Pancreas (tissue), 10 donors: ENCODE measurements at regions not wholly inside any gene's neighbourhood (a gene's known extent, or its start where the extent isn't known, plus 50 kb on each side); places are given as distances from the start of the nearest gene placed in this dataset.
A peak's percentile ranks its signal among the peaks of the same experiment; 100 is the strongest.

ENCODE experiments used
- ATAC-seq, 4 donors: fragments of 200-7000 bp; cut with Tn5 transposase; one replicate each; pipeline versions ENCODE4 v1.8.0 to v1.9.1; 2020; ENCODE audit warnings: mild to moderate bottlenecking in 4 of 4, moderate library complexity in 4 of 4
- DNase-seq, 6 donors: peaks; one replicate each; pipeline ENCODE4 v3.0.0-alpha.2; 2020
- FAIRE-seq: peaks from 2 replicates; lab custom pipeline; 2012; peaks lifted over from hg19 to GRCh38; lab: Jason Lieb, UNC
- H3K27ac ChIP-seq, 4 donors: fragments of 200-600 bp; sonication (generic); 1 replicate in 3 of 4; 2 replicates in 1 of 4; pipeline versions ENCODE4 v1.5.0 to v1.8.0; 2020
- H3K27me3 ChIP-seq, 4 donors: fragments of 200-600 bp; one replicate each; pipeline ENCODE4 v1.8.0; 2021
- H3K36me3 ChIP-seq, 3 donors: fragments of 200-600 bp; sonication (generic) in 1 of 3; one replicate each; pipeline versions ENCODE4 v1.5.0 to v1.8.0; 2020 to 2021
- H3K4me1 ChIP-seq, 3 donors: fragments of 200-600 bp; one replicate each; pipeline ENCODE4 v1.8.0; 2021
- H3K4me3 ChIP-seq, 4 donors: fragments of 200-600 bp; sonication (generic) in 2 of 4; one replicate each; pipeline versions ENCODE4 v1.5.0 to v1.8.0; 2020 to 2021
- H3K9me3 ChIP-seq, 4 donors: fragments of 200-600 bp; one replicate each; pipeline ENCODE4 v1.8.0; 2021
- CTCF ChIP-seq, 4 donors: fragments of 200-600 bp; sonication (generic) in 3 of 4; IDR thresholded peaks; one replicate each; pipeline versions ENCODE4 v1.5.0 to v1.8.0; 2021; ENCODE audit warnings: antibody characterized with exemption in 4 of 4
- WGBS, 2 donors: extraction: QIAGEN DNeasy Blood & Tissue Kit; methylation state at CpG; one replicate each; pipeline ENCODE4 v1.1.7; 2013; 5-methylcytosine and 5-hydroxymethylcytosine counted together
- intact Hi-C, 3 donors: fragments of 100-400 bp; cut with DNase I; formaldehyde crosslinking; loops; one replicate each; pipeline versions ENCODE4 v1.11.1 to v1.14.2; 2022
- donor health status: healthy with polysubstance abuse.
- donor health status: DM: no; HTN: no; CAD: no; lungs with moderate emphysema.
- donor health status: DM: no; HTN: no; CAD: no.
- donor health status: control.
- donor health status: control.
- donor health status: Bipolar disorder and iron deficiency.
- donor health status: DM: yes; HTN: yes; CAD: no.
- donor health status: DM: no; HTN: no; CAD: no.
- donor health status: DM: no; HTN: no; CAD: no.
- donor health status: DM: yes; HTN: yes; CAD: no.

- Histone ChIP-seq H3K9me3 (no peaks in the 10 kb centered on the region), H3K4me3 (no peak overlapping the region), H3K27ac (no peak overlapping the region), H3K36me3 (no peaks in the 10 kb centered on the region), H3K4me1 (no peaks in the 10 kb centered on the region), H3K27me3 (no peaks in the 10 kb centered on the region)
- ATAC-seq, result no peak
- DNase-seq, result no peak
- intact Hi-C loops, result no loop called here
- no peak for FAIRE-seq
- TF ChIP-seq CTCF (IDR thresholded peaks at IDR 0.05), result no peak
- 66 to 73% methylated on average over 7 of the region's 7 CpGs for WGBS, 2 donors
These were observed 118.7 kb upstream of the WNT4 start for GRCh38 chr1:22261580-22261979.

- Histone ChIP-seq H3K27ac (no peak overlapping the region), H3K27me3 (no peaks in the 10 kb centered on the region), H3K36me3 (no peaks in the 10 kb centered on the region), H3K9me3 (no peaks in the 10 kb centered on the region), H3K4me1 (no peaks in the 10 kb centered on the region), H3K4me3 (no peak overlapping the region)
- FAIRE-seq (no peak), ATAC-seq (peak in 3 of 4 donors; percentile 54 to 68 (median 65)), DNase-seq (peak in 1 of 6 donors; percentile 16)
- 64 to 67% methylated on average over 8 of the region's 8 CpGs for WGBS, 2 donors
- no peak for TF ChIP-seq CTCF (IDR thresholded peaks at IDR 0.05)
- intact Hi-C loops, result no loop called here
These were observed 119.7 kb upstream of the WNT4 start for GRCh38 chr1:22262583-22262982.

GRCh38 chr1:22263359-22263758 lies 120.5 kb upstream of the WNT4 start:
- 73 to 78% methylated on average over 8 to 10 of the region's 10 CpGs for WGBS, 2 donors
- intact Hi-C loops, result no loop called here

GRCh38 chr1:22264464-22265341 lies 121.8 kb upstream of the WNT4 start:
- no peak overlapping the region for H3K4me3 ChIP-seq
- H3K4me1 ChIP-seq, result no peaks in the 10 kb centered on the region
- FAIRE-seq (no peak), ATAC-seq (no peak), DNase-seq (peak in 1 of 6 donors; percentile 26)
- intact Hi-C loops, result no loop called here
- no peak for TF ChIP-seq CTCF (IDR thresholded peaks at IDR 0.05)
- H3K27ac ChIP-seq, result no peak overlapping the region
- WGBS, 2 donors, result 76 to 83% methylated on average over 15 of the region's 15 CpGs
- H3K9me3 ChIP-seq, result no peaks in the 10 kb centered on the region
- H3K36me3 ChIP-seq, result no peaks in the 10 kb centered on the region
- no peaks in the 10 kb centered on the region for H3K27me3 ChIP-seq

More at GRCh38 chr1:22263359-22263758, 120.5 kb upstream of the WNT4 start:
- Histone ChIP-seq H3K27me3 (no peaks in the 10 kb centered on the region), H3K27ac (no peak overlapping the region), H3K9me3 (no peaks in the 10 kb centered on the region), H3K4me3 (no peak overlapping the region), H3K4me1 (no peaks in the 10 kb centered on the region), H3K36me3 (no peaks in the 10 kb centered on the region)
- no peak for DNase-seq
- no peak for TF ChIP-seq CTCF (IDR thresholded peaks at IDR 0.05)
- FAIRE-seq, result no peak
- no peak for ATAC-seq

- 73% methylated on average over 6 of the region's 6 CpGs for WGBS, 2 donors
- DNase-seq (no peak), ATAC-seq (no peak), FAIRE-seq (no peak)
- no peak overlapping the region for H3K27ac ChIP-seq
- intact Hi-C loops, result no loop called here
- no peaks in the 10 kb centered on the region for H3K9me3 ChIP-seq
- H3K36me3 ChIP-seq, result no peaks in the 10 kb centered on the region
- H3K27me3 ChIP-seq, result no peaks in the 10 kb centered on the region
- no peak overlapping the region for H3K4me3 ChIP-seq
- no peak for TF ChIP-seq CTCF (IDR thresholded peaks at IDR 0.05)
- H3K4me1 ChIP-seq, result no peaks in the 10 kb centered on the region
These were observed 123.2 kb upstream of the WNT4 start for GRCh38 chr1:22266141-22266540.
